H9 (cell line): ENCODE measurements at regions not wholly inside any gene's neighbourhood (a gene's known extent, or its start where the extent isn't known, plus 50 kb on each side); places are given as distances from the start of the nearest gene placed in this dataset.

Source experiments
- DNase-seq: peaks from one replicate; pipeline ENCODE4 v3.0.0-alpha.2; 2017
- H2AFZ ChIP-seq: one replicate; pipeline ENCODE4 v1.6.1; 2013; ENCODE audit warnings: mild to moderate bottlenecking, low read length, control low read depth, moderate library complexity
- H2AK5ac ChIP-seq: 2 replicates; pipeline ENCODE4 v1.6.1; 2013; ENCODE audit warnings: low read length, control low read depth, mixed read lengths; ENCODE audit not compliant: insufficient read length
- H2BK120ac ChIP-seq: one replicate; pipeline ENCODE4 v1.6.1; 2013; ENCODE audit warnings: low read depth, mild to moderate bottlenecking, low read length, control low read depth, inconsistent platforms; ENCODE audit not compliant: poor library complexity, severe bottlenecking
- H2BK12ac ChIP-seq: 2 replicates; pipeline ENCODE4 v1.6.1; 2013; ENCODE audit warnings: low read length, control low read depth, mixed read lengths, low read depth; ENCODE audit not compliant: insufficient read length
- H2BK15ac ChIP-seq: 2 replicates; pipeline ENCODE4 v1.6.1; 2013; ENCODE audit warnings: low read depth, low read length, control low read depth
- H2BK20ac ChIP-seq: one replicate; pipeline ENCODE4 v1.6.1; 2013; ENCODE audit warnings: low read depth, mild to moderate bottlenecking, low read length, control low read depth, inconsistent platforms; ENCODE audit not compliant: poor library complexity, severe bottlenecking
- H2BK5ac ChIP-seq: 2 replicates; pipeline ENCODE4 v1.6.1; 2013; ENCODE audit warnings: low read length, control low read depth, mixed read lengths; ENCODE audit not compliant: insufficient read length
- H3K14ac ChIP-seq: 2 replicates; pipeline ENCODE4 v1.6.1; 2013; ENCODE audit warnings: low read length, control low read depth; ENCODE audit not compliant: insufficient read depth
- H3K18ac ChIP-seq: 2 replicates; pipeline ENCODE4 v1.6.1; 2013; ENCODE audit warnings: low read depth, mild to moderate bottlenecking, mixed read lengths, low read length, control low read depth; ENCODE audit not compliant: insufficient read length
- H3K23ac ChIP-seq: 2 replicates; pipeline ENCODE4 v1.6.1; 2013; ENCODE audit warnings: low read length, control low read depth, mixed read lengths, low read depth; ENCODE audit not compliant: insufficient read length
- H3K23me2 ChIP-seq: 2 replicates; pipeline ENCODE4 v1.6.1; 2013; ENCODE audit warnings: low read depth, mild to moderate bottlenecking, mixed read lengths, low read length, control low read depth; ENCODE audit not compliant: insufficient read length, poor library complexity, severe bottlenecking
- H3K27ac ChIP-seq: 2 replicates; pipeline ENCODE4 v1.5.1; 2013; ENCODE audit warnings: low read length, control low read depth, mixed read lengths, low read depth; ENCODE audit not compliant: insufficient read length
- H3K27me3 ChIP-seq: 2 replicates; pipeline ENCODE4 v1.6.1; 2013; ENCODE audit warnings: low read length, control low read depth, inconsistent platforms; ENCODE audit not compliant: insufficient read depth
- H3K4ac ChIP-seq: 2 replicates; pipeline ENCODE4 v1.6.1; 2013; ENCODE audit warnings: low read depth, mild to moderate bottlenecking, control low read depth, inconsistent platforms, low read length, moderate library complexity
- H3K4me1 ChIP-seq: 2 replicates; pipeline ENCODE4 v1.6.1; 2013; ENCODE audit warnings: low read length, control low read depth, inconsistent platforms; ENCODE audit not compliant: insufficient read depth
- H3K4me2 ChIP-seq: 2 replicates; pipeline ENCODE4 v1.6.1; 2013; ENCODE audit warnings: low read length, control low read depth, mixed read lengths; ENCODE audit not compliant: insufficient read length, insufficient read depth
- H3K56ac ChIP-seq: 2 replicates; pipeline ENCODE4 v1.6.1; 2013; ENCODE audit warnings: low read depth, mild to moderate bottlenecking, mixed read lengths, low read length, control low read depth; ENCODE audit not compliant: insufficient read length
- H3K79me1 ChIP-seq: 2 replicates; pipeline ENCODE4 v1.6.1; 2013; ENCODE audit warnings: low read depth, mild to moderate bottlenecking, moderate library complexity, low read length, control low read depth, inconsistent platforms; ENCODE audit not compliant: insufficient read depth, poor library complexity, severe bottlenecking
- H3K79me2 ChIP-seq: 2 replicates; pipeline ENCODE4 v1.6.1; 2013; ENCODE audit warnings: low read length, control low read depth, inconsistent platforms; ENCODE audit not compliant: insufficient read depth
- H3K9ac ChIP-seq: 2 replicates; pipeline ENCODE4 v1.6.1; 2013; ENCODE audit warnings: low read length, control low read depth, mixed read lengths; ENCODE audit not compliant: insufficient read length; ENCODE audit errors: extremely low read depth
- H3K9me3 ChIP-seq: one replicate; pipeline ENCODE4 v1.6.1; 2013; ENCODE audit warnings: low read depth, low read length, inconsistent platforms; ENCODE audit not compliant: control insufficient read depth
- H3T11ph ChIP-seq: one replicate; pipeline ENCODE4 v1.6.1; 2013; ENCODE audit warnings: mild to moderate bottlenecking, low read length, control low read depth, inconsistent platforms
- H4K20me1 ChIP-seq: one replicate; pipeline ENCODE4 v1.6.1; 2013; ENCODE audit not compliant: control insufficient read depth, insufficient read length, insufficient read depth
- H4K5ac ChIP-seq: 2 replicates; pipeline ENCODE4 v1.6.1; 2013; ENCODE audit warnings: low read depth, mild to moderate bottlenecking, mixed read lengths, low read length, control low read depth; ENCODE audit not compliant: insufficient read length
- H4K8ac ChIP-seq: replicated peaks from 2 replicates; pipeline ENCODE4 v1.6.1; 2013; ENCODE audit warnings: low read length, control low read depth, mixed read lengths, low read depth; ENCODE audit not compliant: insufficient read length
- H4K91ac ChIP-seq: 2 replicates; pipeline ENCODE4 v1.6.1; 2013; ENCODE audit warnings: low read depth, mild to moderate bottlenecking, moderate library complexity, mixed read lengths, low read length, control low read depth; ENCODE audit not compliant: insufficient read length
- H3K27ac Mint-ChIP-seq, 3 experiments: 2 replicates in 2 of 3; 3 replicates in 1 of 3; pipeline ENCODE4 v1.8.0; 2020 to 2021; ENCODE audit warnings: mixed read lengths in 3 of 3, mild to moderate bottlenecking in 1 of 3, moderate library complexity in 1 of 3
- H3K27me3 Mint-ChIP-seq: 2 replicates; pipeline ENCODE4 v1.8.0; 2021; ENCODE audit warnings: low read depth, mild to moderate bottlenecking, moderate library complexity, mixed read lengths
- H3K36me3 Mint-ChIP-seq, 3 experiments: 2 replicates in 2 of 3; 3 replicates in 1 of 3; pipeline ENCODE4 v1.8.0; 2020 to 2021; ENCODE audit warnings: low read depth in 3 of 3, mixed read lengths in 3 of 3; ENCODE audit not compliant: insufficient read depth in 1 of 3
- H3K4me1 Mint-ChIP-seq, 2 experiments: 2 replicates each; pipeline ENCODE4 v1.8.0; 2020; ENCODE audit warnings: mixed read lengths in 2 of 2
- H3K4me3 Mint-ChIP-seq, 2 experiments: 2 replicates in 1 of 2; 3 replicates in 1 of 2; pipeline ENCODE4 v1.8.0; 2020 to 2021; ENCODE audit warnings: mild to moderate bottlenecking in 2 of 2, mixed read lengths in 2 of 2, moderate library complexity in 1 of 2
- H3K9me3 Mint-ChIP-seq, 2 experiments: 2 replicates in 1 of 2; 3 replicates in 1 of 2; pipeline ENCODE4 v1.8.0; 2020; ENCODE audit warnings: mild to moderate bottlenecking in 2 of 2, mixed read lengths in 2 of 2, moderate library complexity in 1 of 2
- CTCF ChIP-seq: fragments of 200-600 bp; sonication (generic); conservative IDR thresholded peaks from 3 replicates; pipeline ENCODE4 v1.8.0; 2021; ENCODE audit warnings: antibody characterized with exemption, mild to moderate bottlenecking

GRCh38 chr18:69209761-69210160 lies 190.9 kb upstream of the DOK6 start:
- Histone ChIP-seq H3K27ac (no peak overlapping the region), H3K79me2 (no peaks in the 10 kb centered on the region), H3K4me2 (no peak overlapping the region), H4K5ac (no peak overlapping the region), H4K91ac (no peak overlapping the region), H3K23me2 (no peaks in the 10 kb centered on the region), H3K9me3 (no peaks in the 10 kb centered on the region), H3K9ac (no peak overlapping the region), H2AFZ (no peak overlapping the region), H3K4me1 (no peaks in the 10 kb centered on the region), H3K56ac (no peak overlapping the region), H3K79me1 (no peaks in the 10 kb centered on the region), H2BK12ac (no peak overlapping the region), H2BK5ac (no peak overlapping the region), H3K27me3 (no peaks in the 10 kb centered on the region), H3K23ac (no peak overlapping the region), H4K20me1 (no peaks in the 10 kb centered on the region), H3K4ac (no peak overlapping the region), H3K18ac (no peak overlapping the region), H3K14ac (no peak overlapping the region), H2BK120ac (no peak overlapping the region), H4K8ac (no peak overlapping the region), H2BK20ac (no peak overlapping the region), H3T11ph (no peak overlapping the region), H2AK5ac (no peak overlapping the region), H2BK15ac (no peak overlapping the region)
- peaks cover 7 to 15% of the 10 kb centered on the region in 2 experiments for H3K4me1 Mint-ChIP-seq
- no peak for DNase-seq
- no peaks in the 10 kb centered on the region for H3K36me3 Mint-ChIP-seq
- no peak for TF ChIP-seq CTCF
- H3K9me3 Mint-ChIP-seq: no peaks in the 10 kb centered on the region
- no peak overlapping the region for H3K27ac Mint-ChIP-seq
- no peak overlapping the region for H3K4me3 Mint-ChIP-seq
- H3K27me3 Mint-ChIP-seq: no peaks in the 10 kb centered on the region
